Vagina (tissue), 2 donors: ENCODE measurements at regions not wholly inside any gene's neighbourhood (a gene's known extent, or its start where the extent isn't known, plus 50 kb on each side); places are given as distances from the start of the nearest gene placed in this dataset.

ENCODE experiments used
- CTCF ChIP-seq, 3 experiments: fragments of 450-650 bp in 2 of 3; fragments of 200-600 bp in 1 of 3; sonication (generic) in 1 of 3; IDR thresholded peaks; one replicate each; pipeline ENCODE4 v1.5.1; 2017 to 2019; ENCODE audit warnings: antibody characterized with exemption in 3 of 3, mild to moderate bottlenecking in 2 of 3, moderate library complexity in 2 of 3
- POLR2A ChIP-seq, 2 donors: fragments of 450-650 bp; IDR thresholded peaks; one replicate each; pipeline ENCODE4 v1.6.1; 2017; ENCODE audit warnings: antibody characterized with exemption in 2 of 2, mild to moderate bottlenecking in 2 of 2, moderate library complexity in 2 of 2

GRCh38 chr7:19206721-19207120, 61.5 kb upstream of the FERD3L start:
- TF ChIP-seq CTCF (IDR thresholded peaks at IDR 0.05) (no peak), POLR2A (IDR thresholded peaks at IDR 0.05) (no peak)
